ENCODE measurements at regions not wholly inside any gene's neighbourhood (a gene's known extent, or its start where the extent isn't known, plus 50 kb on each side); places are given as distances from the start of the nearest gene placed in this dataset.

DNA sequence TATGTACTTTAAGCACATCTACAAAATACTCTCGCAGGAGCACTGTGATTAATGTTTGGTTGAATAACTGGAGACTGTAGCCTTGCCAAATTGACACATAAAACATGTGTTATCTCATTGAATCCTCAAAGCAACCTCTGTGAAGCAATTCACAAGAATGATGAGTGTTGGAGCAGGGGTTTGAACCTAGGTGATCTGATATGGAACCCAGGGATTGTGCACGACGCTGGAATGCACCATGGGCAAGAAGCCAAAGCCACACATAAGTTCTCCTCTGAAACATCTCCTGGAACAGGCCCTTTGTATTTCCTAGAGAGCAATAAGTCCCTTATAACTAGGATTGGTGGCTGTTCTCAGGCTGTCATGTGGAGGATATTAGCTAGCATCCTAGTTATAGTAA lies 124.6 kb upstream of the IVNS1ABP start:
- TF ChIP-seq POLR2A (IDR thresholded peaks at IDR 0.05) (no peak), EP300 (IDR thresholded peaks at IDR 0.05) (no peak)
- TF ChIP-seq, protein P1, sequence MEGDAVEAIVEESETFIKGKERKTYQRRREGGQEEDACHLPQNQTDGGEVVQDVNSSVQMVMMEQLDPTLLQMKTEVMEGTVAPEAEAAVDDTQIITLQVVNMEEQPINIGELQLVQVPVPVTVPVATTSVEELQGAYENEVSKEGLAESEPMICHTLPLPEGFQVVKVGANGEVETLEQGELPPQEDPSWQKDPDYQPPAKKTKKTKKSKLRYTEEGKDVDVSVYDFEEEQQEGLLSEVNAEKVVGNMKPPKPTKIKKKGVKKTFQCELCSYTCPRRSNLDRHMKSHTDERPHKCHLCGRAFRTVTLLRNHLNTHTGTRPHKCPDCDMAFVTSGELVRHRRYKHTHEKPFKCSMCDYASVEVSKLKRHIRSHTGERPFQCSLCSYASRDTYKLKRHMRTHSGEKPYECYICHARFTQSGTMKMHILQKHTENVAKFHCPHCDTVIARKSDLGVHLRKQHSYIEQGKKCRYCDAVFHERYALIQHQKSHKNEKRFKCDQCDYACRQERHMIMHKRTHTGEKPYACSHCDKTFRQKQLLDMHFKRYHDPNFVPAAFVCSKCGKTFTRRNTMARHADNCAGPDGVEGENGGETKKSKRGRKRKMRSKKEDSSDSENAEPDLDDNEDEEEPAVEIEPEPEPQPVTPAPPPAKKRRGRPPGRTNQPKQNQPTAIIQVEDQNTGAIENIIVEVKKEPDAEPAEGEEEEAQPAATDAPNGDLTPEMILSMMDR (IDR thresholded peaks at IDR 0.05) = no peak
- H3K27ac ChIP-seq = no peak overlapping the region
- H3K27me3 ChIP-seq = no peaks in the 10 kb centered on the region
- DNase-seq (ENCODE audit: low spot score in 2 of 2) = no peak
- 23 to 27% methylated on average over 3 of the region's 3 CpGs for WGBS, 2 donors
- no peaks in the 10 kb centered on the region for H3K36me3 ChIP-seq
- no peaks in the 10 kb centered on the region for H3K9me3 ChIP-seq
- H3K4me1 ChIP-seq = peaks cover 0 to 8% (median 0%) of the 10 kb centered on the region in 4 donors
- no peak overlapping the region for H3K4me3 ChIP-seq

DNA sequence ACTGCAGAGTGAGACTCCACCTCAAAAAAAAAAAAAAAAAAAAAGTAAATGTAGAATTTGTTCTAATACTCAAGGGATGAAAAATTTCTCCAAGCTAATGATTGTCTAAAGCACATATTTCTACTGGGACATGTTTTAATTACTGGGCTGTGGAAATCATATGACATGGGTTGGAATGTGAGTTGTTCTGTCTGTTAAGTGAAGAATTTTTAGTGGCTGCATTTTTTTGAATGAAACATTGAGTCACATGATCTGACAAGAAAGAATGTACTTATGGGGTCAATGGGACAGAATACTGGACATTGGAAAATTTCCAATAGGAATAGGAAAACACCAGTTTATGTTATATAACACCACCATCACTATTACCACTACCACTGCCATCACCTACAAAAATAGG lies 123.8 kb upstream of the IVNS1ABP start:
- no peak for DNase-seq (ENCODE audit: low spot score in 2 of 2)
- Histone ChIP-seq H3K27me3 (no peaks in the 10 kb centered on the region), H3K9me3 (no peaks in the 10 kb centered on the region), H3K27ac (no peak overlapping the region), H3K4me3 (no peak overlapping the region), H3K36me3 (no peaks in the 10 kb centered on the region), H3K4me1 (peaks cover 0 to 8% (median 0%) of the 10 kb centered on the region in 4 donors)
- TF ChIP-seq EP300 (IDR thresholded peaks at IDR 0.05) (no peak), POLR2A (IDR thresholded peaks at IDR 0.05) (no peak)
- TF ChIP-seq, protein P1 (IDR thresholded peaks at IDR 0.05) = no peak

DNA sequence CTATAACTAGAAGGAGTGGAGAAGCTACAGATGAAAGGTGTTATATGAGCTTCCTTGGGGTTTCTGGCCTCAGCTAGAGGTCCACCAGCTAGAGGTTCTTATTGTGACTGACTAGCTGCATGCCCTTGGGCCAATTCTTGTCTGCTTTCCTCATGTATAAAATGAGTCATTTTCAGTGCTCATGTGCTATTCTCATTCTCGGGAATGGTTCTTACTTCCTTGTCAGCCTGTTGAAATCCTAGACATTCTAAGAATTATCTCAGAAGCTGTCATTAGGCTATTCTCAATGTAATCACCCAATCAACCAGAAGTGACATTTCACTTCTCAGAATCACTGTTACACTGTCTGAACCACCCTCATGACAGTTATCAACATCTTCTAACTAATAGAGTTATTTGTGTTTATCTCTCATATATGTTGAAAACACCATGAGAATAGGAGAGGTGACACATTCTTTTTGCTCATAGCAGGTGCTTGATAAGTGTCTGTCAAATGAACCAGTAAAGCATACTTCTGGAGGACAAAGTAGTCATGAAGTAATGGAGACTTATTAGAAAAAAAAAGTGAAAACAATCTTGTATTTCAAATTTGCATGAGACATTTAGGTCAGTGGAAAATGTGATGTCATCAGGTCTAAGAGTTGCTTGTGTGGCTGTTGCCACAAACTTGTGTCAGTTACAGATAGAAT lies 122.8 kb upstream of the IVNS1ABP start:
- no peaks in the 10 kb centered on the region for H3K9me3 ChIP-seq
- H3K4me3 ChIP-seq = no peak overlapping the region
- H3K36me3 ChIP-seq = no peaks in the 10 kb centered on the region
- no peak for DNase-seq (ENCODE audit: low spot score in 2 of 2)
- TF ChIP-seq EP300 (IDR thresholded peaks at IDR 0.05) (no peak), POLR2A (IDR thresholded peaks at IDR 0.05) (no peak)
- TF ChIP-seq, protein P1 (IDR thresholded peaks at IDR 0.05) = no peak
- no peaks in the 10 kb centered on the region for H3K27me3 ChIP-seq
- WGBS, 2 donors = 59 to 74% methylated on average over 1 of the region's 1 CpG
- H3K27ac ChIP-seq = peak overlapping the region in 1 of 4 donors; percentile 8
- H3K4me1 ChIP-seq = peaks cover 0 to 8% (median 0%) of the 10 kb centered on the region in 4 donors

DNA sequence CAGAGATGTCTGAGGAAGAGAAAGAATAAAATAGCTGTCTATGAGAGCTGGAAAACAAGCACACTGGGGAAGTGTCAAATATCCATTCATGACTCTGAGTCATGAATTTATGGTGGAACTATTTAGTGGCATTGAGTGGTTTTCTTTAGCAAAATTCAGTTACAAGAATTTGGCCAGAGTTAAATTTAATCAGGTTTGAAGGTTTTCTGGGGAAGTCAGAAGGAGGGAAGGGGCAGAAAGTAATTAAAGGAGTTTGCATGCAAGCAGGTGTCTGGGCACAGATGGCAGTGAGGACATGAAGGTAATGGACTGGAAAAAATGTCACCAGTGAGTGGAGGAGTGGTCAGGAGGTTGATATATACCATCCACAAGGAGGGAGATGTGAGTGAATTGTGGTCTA lies 121.9 kb upstream of the IVNS1ABP start:
- no peak for DNase-seq (ENCODE audit: low spot score in 2 of 2)
- H3K36me3 ChIP-seq = no peaks in the 10 kb centered on the region
- H3K9me3 ChIP-seq = no peaks in the 10 kb centered on the region
- H3K4me1 ChIP-seq = peaks cover 0 to 8% (median 0%) of the 10 kb centered on the region in 4 donors
- H3K27ac ChIP-seq = peak overlapping the region in 1 of 4 donors; percentile 8
- H3K27me3 ChIP-seq = no peaks in the 10 kb centered on the region
- TF ChIP-seq EP300 (IDR thresholded peaks at IDR 0.05) = no peak
- TF ChIP-seq, protein P1 (IDR thresholded peaks at IDR 0.05) = no peak
- TF ChIP-seq POLR2A (IDR thresholded peaks at IDR 0.05) = no peak
- H3K4me3 ChIP-seq = no peak overlapping the region

DNA sequence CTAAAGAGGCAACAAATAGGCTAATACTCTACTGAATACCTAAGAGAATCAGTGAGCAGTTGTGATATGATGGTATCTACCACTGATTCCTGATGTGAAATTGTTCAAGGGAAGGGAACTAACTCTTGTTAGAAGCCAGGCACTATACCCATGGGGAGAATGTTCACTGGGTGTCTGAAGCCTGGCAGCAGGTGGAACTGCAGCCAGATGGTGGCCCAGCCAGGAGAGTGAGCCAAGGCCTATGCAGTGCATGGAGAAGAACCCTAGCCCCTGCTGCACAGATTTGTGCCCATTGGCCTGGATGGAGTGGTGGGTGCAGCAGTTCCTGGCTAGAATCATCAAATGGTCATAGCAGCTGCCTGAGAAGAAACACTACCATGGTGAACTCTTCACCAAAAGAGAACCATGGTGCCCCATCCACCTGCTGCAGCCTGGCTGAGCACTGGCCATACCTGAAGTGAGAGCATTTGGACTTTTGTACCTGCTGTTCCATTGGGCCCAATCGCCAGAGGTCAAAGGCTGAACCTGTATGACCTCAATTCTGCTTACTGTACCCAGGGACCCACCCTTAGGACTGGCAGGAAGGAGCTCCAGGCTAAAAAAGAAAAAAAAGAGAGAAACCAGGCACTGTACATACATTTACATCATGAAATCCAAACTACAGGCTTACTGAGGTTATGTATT lies 118.8 kb upstream of the IVNS1ABP start:
- H3K4me1 ChIP-seq = no peaks in the 10 kb centered on the region
- 100% methylated on average over 1 of the region's 1 CpG for WGBS, 2 donors
- TF ChIP-seq, protein P1 (IDR thresholded peaks at IDR 0.05) = no peak
- TF ChIP-seq EP300 (IDR thresholded peaks at IDR 0.05) (no peak), POLR2A (IDR thresholded peaks at IDR 0.05) (no peak)
- no peak overlapping the region for H3K4me3 ChIP-seq
- H3K27ac ChIP-seq = no peak overlapping the region
- H3K9me3 ChIP-seq = no peaks in the 10 kb centered on the region
- no peaks in the 10 kb centered on the region for H3K27me3 ChIP-seq
- DNase-seq (ENCODE audit: low spot score in 2 of 2) = no peak
- no peaks in the 10 kb centered on the region for H3K36me3 ChIP-seq

Measured in tibial nerve (tissue), 4 donors.